Fibroblast of villous mesenchyme (primary cell): ENCODE measurements at regions not wholly inside any gene's neighbourhood (a gene's known extent, or its start where the extent isn't known, plus 50 kb on each side); places are given as distances from the start of the nearest gene placed in this dataset.

Source experiments
- DNase-seq: peaks from one replicate; pipeline ENCODE4 v3.0.0-alpha.2; 2010; ENCODE audit warnings: low read depth
- H3K4me3 ChIP-seq: 2 replicates; pipeline ENCODE4 v1.5.1; 2011; ENCODE audit warnings: low read depth, mild to moderate bottlenecking, low read length
- CTCF ChIP-seq: IDR thresholded peaks from 2 replicates; pipeline ENCODE4 v1.5.1; 2012; ENCODE audit warnings: low read depth, mild to moderate bottlenecking, low read length; ENCODE audit not compliant: insufficient read depth

- H3K4me3 ChIP-seq, result no peak overlapping the region
- DNase-seq, result no peak
- no peak for TF ChIP-seq CTCF
These were observed 802.5 kb upstream of the SLITRK1 start for GRCh38 chr13:84684804-84685203.

DNA sequence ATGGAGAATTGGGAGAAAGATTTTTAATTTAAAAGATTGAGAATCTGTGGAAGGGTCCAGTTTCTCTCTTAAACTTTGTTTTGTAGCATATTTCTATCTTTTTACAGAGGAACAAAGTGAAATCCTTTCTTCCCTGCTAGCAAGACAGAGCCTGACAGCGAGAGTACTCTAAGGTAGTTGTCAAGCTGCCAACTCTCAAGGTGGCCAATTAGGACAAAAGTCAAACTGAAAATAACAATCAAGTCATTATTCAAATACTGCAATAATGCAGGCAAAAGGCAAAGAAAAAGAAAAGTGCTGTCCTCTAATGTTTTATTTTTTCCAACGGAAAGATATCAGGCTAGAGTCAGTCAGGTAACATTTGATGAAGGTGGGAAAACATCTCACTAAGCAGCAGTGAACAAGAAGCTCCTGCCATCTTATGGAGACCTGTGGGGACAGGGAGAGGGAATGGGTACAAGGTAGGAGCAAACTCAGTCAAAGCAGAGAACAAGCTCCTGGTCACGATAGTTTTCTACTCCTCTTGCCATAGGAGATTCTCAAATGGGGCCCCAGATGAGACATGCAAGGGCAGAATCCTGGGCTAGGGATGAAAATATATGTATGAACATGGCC lies 801.9 kb upstream of the SLITRK1 start:
- no peak for TF ChIP-seq CTCF
- H3K4me3 ChIP-seq, result no peak overlapping the region
- DNase-seq, result no peak

DNA sequence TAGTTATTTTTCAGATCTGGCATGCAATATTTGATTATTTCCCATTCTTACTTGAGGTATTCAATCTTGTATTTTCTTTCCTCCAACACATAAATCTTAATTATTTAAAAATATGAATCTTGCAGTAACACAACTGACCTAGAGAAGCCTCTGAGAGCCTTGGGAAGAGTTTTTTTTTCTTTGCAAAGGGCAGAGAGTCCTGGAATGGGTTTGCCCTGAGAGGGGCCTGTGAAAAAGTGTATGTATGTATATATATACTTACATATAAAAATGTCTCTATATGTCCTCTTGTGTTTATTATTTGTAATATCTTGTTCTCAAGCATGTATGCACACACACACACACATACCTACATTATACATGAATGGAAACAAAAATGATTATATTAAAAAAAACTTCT lies 801.2 kb upstream of the SLITRK1 start:
- DNase-seq, result no peak
- no peak overlapping the region for H3K4me3 ChIP-seq
- TF ChIP-seq CTCF, result no peak

DNA sequence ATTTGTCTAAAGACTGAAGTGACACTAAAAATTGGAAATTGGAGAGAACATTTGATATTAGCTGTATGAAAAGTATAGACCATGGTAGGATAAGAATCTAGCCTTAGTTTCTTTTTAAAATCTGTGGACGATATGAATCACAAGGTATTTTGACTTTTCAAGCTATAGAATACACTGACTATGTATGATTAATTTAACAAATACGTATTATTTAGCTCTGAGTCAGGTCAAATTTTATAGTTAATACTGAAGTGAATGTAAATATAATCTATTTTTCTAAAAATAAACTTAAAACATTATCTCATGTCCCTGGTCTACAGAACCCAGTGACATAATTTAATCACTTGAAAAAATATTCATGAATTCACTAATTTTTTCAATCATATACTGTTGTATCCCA lies 795.6 kb upstream of the SLITRK1 start:
- no peak for DNase-seq
- H3K4me3 ChIP-seq, result no peak overlapping the region
- TF ChIP-seq CTCF, result no peak

DNA sequence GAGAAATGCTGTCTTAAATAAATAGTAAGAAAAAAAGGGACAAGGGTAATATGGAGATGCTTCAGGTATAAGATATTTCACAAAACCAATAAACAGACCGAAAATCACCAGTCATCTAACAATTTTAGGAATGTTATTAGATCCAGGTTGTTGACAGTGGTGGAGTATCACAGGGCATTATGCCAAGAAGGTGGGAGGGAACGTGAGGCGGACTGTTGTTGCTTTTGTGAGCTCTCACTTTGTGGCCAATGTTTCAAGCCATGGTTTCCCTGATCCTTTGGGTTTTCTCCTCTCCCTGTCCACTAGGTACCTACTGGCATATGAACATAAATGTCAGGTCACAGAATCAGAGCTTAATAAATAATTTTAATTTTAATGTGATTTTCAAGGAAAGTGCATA lies 790.3 kb upstream of the SLITRK1 start:
- no peak for TF ChIP-seq CTCF
- H3K4me3 ChIP-seq, result no peak overlapping the region
- DNase-seq, result no peak

GRCh38 chr13:84670245-84670644 lies 788.0 kb upstream of the SLITRK1 start:
- no peak for TF ChIP-seq CTCF
- no peak for DNase-seq
- no peak overlapping the region for H3K4me3 ChIP-seq

GRCh38 chr13:84668637-84669036 lies 786.4 kb upstream of the SLITRK1 start:
- H3K4me3 ChIP-seq, result no peak overlapping the region
- no peak for TF ChIP-seq CTCF
- no peak for DNase-seq
